Smooth muscle cell (in vitro differentiated cells): ENCODE measurements at regions not wholly inside any gene's neighbourhood (a gene's known extent, or its start where the extent isn't known, plus 50 kb on each side); places are given as distances from the start of the nearest gene placed in this dataset.
"Not testable (repeated sequence)": the region's sequence is repeated elsewhere in the genome, so short reads cannot be mapped to it uniquely, and the experiment has no call there.

Experiments used
- DNase-seq: peaks from one replicate; lab custom pipeline; 2025; ENCODE audit not compliant: unreplicated experiment; lab: John Stamatoyannopoulos, UW
- H2AFZ ChIP-seq: fragments of 200-600 bp; sonication (generic); 2 replicates; pipeline ENCODE4 v1.6.0; 2016; ENCODE audit warnings: antibody characterized with exemption, low read depth, mild to moderate bottlenecking
- H3F3A ChIP-seq: fragments of 200-600 bp; sonication (generic); 2 replicates; pipeline ENCODE4 v1.6.0; 2017; ENCODE audit warnings: antibody characterized with exemption, low read depth
- H3K27ac ChIP-seq: fragments of 200-600 bp; sonication (generic); 2 replicates; pipeline ENCODE4 v1.5.1; 2016; ENCODE audit warnings: low read depth, mild to moderate bottlenecking
- H3K27me3 ChIP-seq: fragments of 200-600 bp; sonication (generic); 2 replicates; pipeline ENCODE4 v1.6.1; 2016; ENCODE audit warnings: low read depth, mild to moderate bottlenecking
- H3K36me3 ChIP-seq: fragments of 200-600 bp; sonication (generic); 2 replicates; pipeline ENCODE4 v1.5.1; 2016; ENCODE audit warnings: low read depth
- H3K4me1 ChIP-seq: fragments of 200-600 bp; sonication (generic); 2 replicates; pipeline ENCODE4 v1.5.1; 2016; ENCODE audit warnings: low read depth
- H3K4me2 ChIP-seq: fragments of 200-600 bp; sonication (generic); 2 replicates; pipeline ENCODE4 v1.6.0; 2016; ENCODE audit warnings: mild to moderate bottlenecking
- H3K4me3 ChIP-seq: fragments of 200-600 bp; sonication (generic); 2 replicates; pipeline ENCODE4 v1.5.1; 2016; ENCODE audit warnings: mild to moderate bottlenecking
- H3K79me2 ChIP-seq: fragments of 200-600 bp; sonication (generic); 2 replicates; pipeline ENCODE4 v1.6.0; 2016; ENCODE audit warnings: low read depth, mild to moderate bottlenecking
- H3K9ac ChIP-seq: fragments of 200-600 bp; sonication (generic); 2 replicates; pipeline ENCODE4 v1.6.0; 2016; ENCODE audit warnings: low read depth
- H3K9me3 ChIP-seq: fragments of 200-600 bp; sonication (generic); replicated peaks from 2 replicates; pipeline ENCODE4 v1.5.1; 2016; ENCODE audit warnings: low read depth
- H4K20me1 ChIP-seq: fragments of 200-600 bp; sonication (generic); 2 replicates; pipeline ENCODE4 v1.6.0; 2016; ENCODE audit warnings: low read depth
- CTCF ChIP-seq: fragments of 200-600 bp; sonication (generic); IDR thresholded peaks from 2 replicates; pipeline ENCODE4 v1.5.1; 2017; ENCODE audit warnings: borderline replicate concordance, mild to moderate bottlenecking, antibody characterized with exemption; ENCODE audit not compliant: insufficient read depth, poor library complexity, severe bottlenecking
- WGBS: methylation state at CpG from one replicate; pipeline ENCODE4 v1.1.7; 2016; ENCODE audit warnings: low lambda C conversion rate; 5-methylcytosine and 5-hydroxymethylcytosine counted together

DNA sequence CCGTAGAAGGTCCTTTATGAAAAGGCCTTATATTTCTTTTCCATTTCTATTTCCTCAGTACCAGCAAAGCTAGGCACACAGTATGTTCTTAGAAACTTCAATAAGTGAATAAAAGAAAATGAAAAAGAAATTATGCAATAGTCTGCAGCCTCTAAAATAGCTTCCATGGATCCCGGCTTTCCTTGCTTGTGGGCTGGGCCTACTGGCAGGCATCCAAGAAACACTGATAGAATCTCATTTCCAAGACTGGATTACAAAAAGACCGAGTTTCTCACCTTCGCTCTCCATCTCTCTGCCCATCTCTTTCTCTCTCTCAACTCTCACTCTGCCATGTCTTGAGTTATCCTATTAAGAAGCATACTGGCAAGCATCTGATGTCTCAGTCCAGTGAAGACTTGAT, 187.5 kb upstream of the FKBP1C start:
- H3K4me2 ChIP-seq, result no peak overlapping the region
- TF ChIP-seq CTCF, result no peak
- H3K27me3 ChIP-seq, result no peaks in the 10 kb centered on the region
- no peaks in the 10 kb centered on the region for H3K4me1 ChIP-seq
- no peak overlapping the region for H3K4me3 ChIP-seq
- H3K9me3 ChIP-seq, result no peaks in the 10 kb centered on the region
- H3F3A ChIP-seq, result no peaks in the 10 kb centered on the region
- WGBS, result 86% methylated on average over 4 of the region's 4 CpGs
- no peak overlapping the region for H3K9ac ChIP-seq
- no peak overlapping the region for H2AFZ ChIP-seq
- no peak for DNase-seq
- H3K79me2 ChIP-seq, result no peaks in the 10 kb centered on the region
- no peaks in the 10 kb centered on the region for H3K36me3 ChIP-seq
- H3K27ac ChIP-seq, result no peak overlapping the region
- H4K20me1 ChIP-seq, result no peaks in the 10 kb centered on the region

GRCh38 chr6:63049216-63049615, 162.1 kb upstream of the FKBP1C start:
- Histone ChIP-seq H3K27me3 (no peaks in the 10 kb centered on the region), H3K36me3 (no peaks in the 10 kb centered on the region), H4K20me1 (no peaks in the 10 kb centered on the region), H3K9ac (no peak overlapping the region), H3K27ac (no peak overlapping the region), H3K9me3 (no peaks in the 10 kb centered on the region), H3K4me1 (no peaks in the 10 kb centered on the region), H2AFZ (no peak overlapping the region), H3K4me3 (no peak overlapping the region), H3K79me2 (no peaks in the 10 kb centered on the region), H3K4me2 (no peak overlapping the region), H3F3A (no peaks in the 10 kb centered on the region)
- 64% methylated on average over 3 of the region's 3 CpGs for WGBS
- no peak for DNase-seq
- no peak for TF ChIP-seq CTCF

GRCh38 chr6:63053206-63053605, 158.1 kb upstream of the FKBP1C start:
- not testable (repeated sequence) for H3K27me3 ChIP-seq, H3K9ac ChIP-seq, H3K9me3 ChIP-seq, H3K4me1 ChIP-seq, H3K79me2 ChIP-seq, H4K20me1 ChIP-seq, H3K4me3 ChIP-seq, H3F3A ChIP-seq, H2AFZ ChIP-seq, H3K36me3 ChIP-seq, H3K27ac ChIP-seq, H3K4me2 ChIP-seq, DNase-seq
- 78% methylated on average over 9 of the region's 9 CpGs for WGBS

- no peak for TF ChIP-seq CTCF
These were observed 152.7 kb upstream of the FKBP1C start for GRCh38 chr6:63058601-63059000.

More at GRCh38 chr6:63058601-63059000, 152.7 kb upstream of the FKBP1C start:
- Histone ChIP-seq H3K36me3 (no peaks in the 10 kb centered on the region), H3K27me3 (no peaks in the 10 kb centered on the region), H3K4me1 (no peaks in the 10 kb centered on the region), H3K4me3 (no peak overlapping the region), H3K27ac (no peak overlapping the region), H3K79me2 (no peaks in the 10 kb centered on the region), H3K4me2 (no peak overlapping the region), H4K20me1 (no peaks in the 10 kb centered on the region), H3F3A (no peaks in the 10 kb centered on the region), H2AFZ (peak overlapping the region; percentile 81), H3K9ac (no peak overlapping the region), H3K9me3 (no peaks in the 10 kb centered on the region)
- no peak for DNase-seq
- 25% methylated on average over 2 of the region's 2 CpGs for WGBS
